H1 (cell line): ENCODE measurements at regions not wholly inside any gene's neighbourhood (a gene's known extent, or its start where the extent isn't known, plus 50 kb on each side); places are given as distances from the start of the nearest gene placed in this dataset.

Source experiments
- CTCF ChIA-PET: fragments of 300-600 bp; sonication (Branson Sonifier 250); formaldehyde crosslinking; loops from one replicate; lab custom pipeline; 2021; ENCODE audit not compliant: partially characterized antibody; lab: Charles Lee
- POLR2A ChIA-PET: fragments of 300-600 bp; sonication (Branson Sonifier 250); formaldehyde crosslinking; loops from one replicate; lab custom pipeline; 2021; ENCODE audit warnings: inconsistent platforms; ENCODE audit not compliant: partially characterized antibody; lab: Charles Lee
- DNase-seq, 2 experiments: peaks; one replicate each; pipeline versions ENCODE4 v3.0.0 to v3.0.0-alpha.2; 2010 to 2022; ENCODE audit warnings: low spot score in 2 of 2, low read depth in 1 of 2, mixed read lengths in 1 of 2
- FAIRE-seq: peaks from 2 replicates; lab custom pipeline; 2011; peaks lifted over from hg19 to GRCh38; lab: Jason Lieb, UNC
- H2AFZ ChIP-seq: 2 replicates; pipeline ENCODE4 v1.8.1; 2012; ENCODE audit warnings: low read length, inconsistent platforms
- H2AK5ac ChIP-seq: 2 replicates; pipeline ENCODE4 v1.6.1; 2013; ENCODE audit warnings: low read depth, low read length
- H2BK120ac ChIP-seq: replicated peaks from 2 replicates; pipeline ENCODE3; 2013; ENCODE audit warnings: low read depth, low read length, inconsistent platforms
- H2BK12ac ChIP-seq: 2 replicates; pipeline ENCODE4 v1.6.1; 2013; ENCODE audit warnings: low read depth, low read length
- H2BK15ac ChIP-seq: 2 replicates; pipeline ENCODE4 v1.6.1; 2013; ENCODE audit warnings: low read length
- H2BK20ac ChIP-seq: 2 replicates; pipeline ENCODE4 v1.6.1; 2013; ENCODE audit warnings: low read length
- H2BK5ac ChIP-seq: 2 replicates; pipeline ENCODE4 v1.6.1; 2013; ENCODE audit warnings: low read depth, low read length
- H3K14ac ChIP-seq: 2 replicates; pipeline ENCODE4 v1.6.1; 2013; ENCODE audit warnings: inconsistent platforms; ENCODE audit not compliant: insufficient read length
- H3K18ac ChIP-seq: 2 replicates; pipeline ENCODE4 v1.6.1; 2013; ENCODE audit warnings: low read length; ENCODE audit errors: extremely low read depth
- H3K23ac ChIP-seq: 2 replicates; pipeline ENCODE4 v1.6.1; 2013; ENCODE audit warnings: inconsistent platforms; ENCODE audit not compliant: insufficient read length
- H3K23me2 ChIP-seq: 2 replicates; pipeline ENCODE4 v1.6.1; 2013; ENCODE audit warnings: low read depth, low read length
- H3K27ac ChIP-seq: 2 replicates; pipeline ENCODE4 v1.6.1; 2011; ENCODE audit warnings: low read depth, low read length, inconsistent platforms
- H3K27me3 ChIP-seq, 4 experiments: replicated peaks in 1 of 4; 1 replicate in 1 of 4; 2 replicates in 3 of 4; pipeline versions ENCODE4 v1.6.1 to v1.8.1; 2011 to 2013; ENCODE audit warnings: low read length in 3 of 4, mild to moderate bottlenecking in 3 of 4, inconsistent platforms in 2 of 4, mixed read lengths in 2 of 4, moderate library complexity in 1 of 4; ENCODE audit not compliant: control insufficient read depth in 3 of 4, insufficient read depth in 3 of 4; ENCODE audit errors: extremely low read depth in 1 of 4
- H3K36me3 ChIP-seq, 4 experiments: 2 replicates each; pipeline versions ENCODE4 v1.6.1 to v1.8.1; 2011 to 2013; ENCODE audit warnings: mild to moderate bottlenecking in 4 of 4, low read length in 3 of 4, moderate library complexity in 2 of 4, control low read depth in 1 of 4, inconsistent platforms in 1 of 4; ENCODE audit not compliant: insufficient read depth in 4 of 4, control insufficient read depth in 2 of 4
- H3K4ac ChIP-seq: replicated peaks from 2 replicates; pipeline ENCODE3; 2013; ENCODE audit warnings: low read length, low read depth, mixed read lengths, inconsistent platforms; ENCODE audit not compliant: insufficient read length
- H3K4me1 ChIP-seq, 4 experiments: replicated peaks in 1 of 4; 1 replicate in 1 of 4; 2 replicates in 3 of 4; pipeline versions ENCODE4 v1.6.1 to v1.8.1; 2011 to 2013; ENCODE audit warnings: low read length in 3 of 4, inconsistent platforms in 2 of 4, mixed read lengths in 1 of 4; ENCODE audit not compliant: insufficient read depth in 4 of 4, control insufficient read depth in 3 of 4
- H3K4me2 ChIP-seq, 2 experiments: 2 replicates each; pipeline versions ENCODE4 v1.6.1 to v1.8.1; 2011 to 2013; ENCODE audit warnings: low read depth in 2 of 2, low read length in 2 of 2, control low read depth in 1 of 2, inconsistent platforms in 1 of 2, mild to moderate bottlenecking in 1 of 2; ENCODE audit not compliant: insufficient read depth in 1 of 2
- H3K4me3 ChIP-seq, 4 experiments: fragments of 200-600, 300-600 bp in 1 of 4; sonication (generic), shearing (Covaris generic), sonication (Bioruptor Twin) in 1 of 4; 2 replicates each; pipeline versions ENCODE4 v1.5.1 to v1.8.1; 2011 to 2016; ENCODE audit warnings: low read length in 4 of 4, low read depth in 3 of 4, control low read depth in 2 of 4, inconsistent platforms in 2 of 4, mild to moderate bottlenecking in 2 of 4, mixed read lengths in 1 of 4, moderate library complexity in 1 of 4; ENCODE audit not compliant: insufficient read depth in 2 of 4; ENCODE audit errors: extremely low read depth in 1 of 4
- H3K56ac ChIP-seq: replicated peaks from 2 replicates; pipeline ENCODE3; 2013; ENCODE audit warnings: low read depth, mild to moderate bottlenecking, mixed read lengths, low read length, inconsistent platforms; ENCODE audit not compliant: insufficient read length
- H3K79me1 ChIP-seq: 2 replicates; pipeline ENCODE4 v1.6.1; 2013; ENCODE audit warnings: low read depth, low read length, control low read depth
- H3K79me2 ChIP-seq, 2 experiments: 2 replicates each; pipeline versions ENCODE4 v1.6.1 to v1.8.1; 2012 to 2013; ENCODE audit warnings: low read length in 2 of 2, mild to moderate bottlenecking in 2 of 2, inconsistent platforms in 1 of 2; ENCODE audit not compliant: insufficient read depth in 2 of 2, control insufficient read depth in 1 of 2
- H3K9ac ChIP-seq, 4 experiments: replicated peaks in 1 of 4; 1 replicate in 1 of 4; 2 replicates in 3 of 4; pipeline versions ENCODE4 v1.6.1 to v1.8.1; 2011 to 2013; ENCODE audit warnings: low read depth in 3 of 4, low read length in 3 of 4, control low read depth in 2 of 4, mild to moderate bottlenecking in 2 of 4, moderate library complexity in 2 of 4, inconsistent platforms in 1 of 4; ENCODE audit errors: extremely low read depth in 1 of 4
- H3K9me3 ChIP-seq, 2 experiments: 2 replicates each; pipeline versions ENCODE4 v1.6.1 to v1.8.1; 2012 to 2013; ENCODE audit warnings: mild to moderate bottlenecking in 2 of 2, moderate library complexity in 2 of 2, control low read depth in 1 of 2, inconsistent platforms in 1 of 2, low read depth in 1 of 2, low read length in 1 of 2, mixed read lengths in 1 of 2; ENCODE audit not compliant: insufficient read depth in 2 of 2
- H4K20me1 ChIP-seq, 2 experiments: replicated peaks in 1 of 2; 2 replicates each; pipeline versions ENCODE3 to v1.8.1; 2011 to 2013; ENCODE audit warnings: inconsistent platforms in 2 of 2, low read length in 2 of 2, mild to moderate bottlenecking in 1 of 2; ENCODE audit not compliant: insufficient read depth in 2 of 2, control insufficient read depth in 1 of 2
- H4K5ac ChIP-seq: 2 replicates; pipeline ENCODE4 v1.6.1; 2013; ENCODE audit warnings: low read length, low read depth, mixed read lengths, inconsistent platforms; ENCODE audit not compliant: insufficient read length
- H4K8ac ChIP-seq: 2 replicates; pipeline ENCODE4 v1.8.0; 2013; ENCODE audit warnings: mild to moderate bottlenecking, moderate library complexity, low read length, inconsistent platforms; ENCODE audit not compliant: insufficient read depth; ENCODE audit errors: extremely low read depth
- H4K91ac ChIP-seq: replicated peaks from 2 replicates; pipeline ENCODE3; 2013; ENCODE audit warnings: low read length, mixed read lengths, inconsistent platforms; ENCODE audit not compliant: insufficient read length
- BACH1 ChIP-seq: IDR thresholded peaks from 2 replicates; pipeline ENCODE4 v1.6.1; 2012; ENCODE audit warnings: low read length, improper control_type of control experiment
- EGR1 ChIP-seq: IDR thresholded peaks from 2 replicates; pipeline ENCODE4 v1.6.1; 2011; ENCODE audit warnings: low read depth, low read length, borderline replicate concordance
- EP300 ChIP-seq, 2 experiments: IDR thresholded peaks; 1 replicate in 1 of 2; 2 replicates in 1 of 2; pipeline ENCODE4 v1.6.1; 2011 to 2012; ENCODE audit warnings: low read depth in 2 of 2, low read length in 2 of 2, mild to moderate bottlenecking in 2 of 2, borderline replicate concordance in 1 of 2, inconsistent platforms in 1 of 2, moderate library complexity in 1 of 2
- KDM4A ChIP-seq: IDR thresholded peaks from one replicate; pipeline ENCODE4 v1.7.1; 2012; ENCODE audit warnings: low read depth, mild to moderate bottlenecking, moderate library complexity, low read length, inconsistent platforms; ENCODE audit not compliant: severe bottlenecking
- PHF8 ChIP-seq: fragments of 200-600 bp; sonication (generic); conservative IDR thresholded peaks from 2 replicates; pipeline ENCODE4 v1.7.1; 2012; ENCODE audit warnings: low read depth, mild to moderate bottlenecking, inconsistent platforms, low read length, moderate library complexity
- RFX5 ChIP-seq: IDR thresholded peaks from 2 replicates; pipeline ENCODE4 v1.6.1; 2011; ENCODE audit warnings: low read depth, low read length, improper control_type of control experiment, borderline replicate concordance
- RNF2 ChIP-seq: fragments of 200-900, 300-1000 bp; sonication (generic); IDR thresholded peaks from 2 replicates; pipeline ENCODE4 v1.7.1; 2016; ENCODE audit warnings: borderline replicate concordance, low read depth, mild to moderate bottlenecking, antibody characterized with exemption, low read length; ENCODE audit not compliant: poor library complexity, severe bottlenecking; ENCODE audit errors: missing control alignments
- TBP ChIP-seq: IDR thresholded peaks from 2 replicates; pipeline ENCODE4 v1.6.1; 2011; ENCODE audit warnings: low read depth, low read length, improper control_type of control experiment
- WGBS, 2 experiments: shearing (Covaris generic) in 1 of 2; methylation state at CpG; one replicate each; pipeline versions ENCODE4 v1.1.6 to v1.1.7; 2013 to 2015; ENCODE audit warnings: low lambda C conversion rate in 2 of 2, mixed read lengths in 2 of 2, inconsistent platforms in 1 of 2, low coverage in 1 of 2, missing lambda C conversion rate in 1 of 2; ENCODE audit not compliant: insufficient replicate concordance in 2 of 2, insufficient coverage in 1 of 2, insufficient read length in 1 of 2; ENCODE audit errors: extremely low coverage in 1 of 2, missing lambda C conversion rate in 1 of 2; 5-methylcytosine and 5-hydroxymethylcytosine counted together
- TF ChIP-seq, protein P1 (sequence below), 3 experiments: IDR thresholded peaks; 1 replicate in 2 of 3; 2 replicates in 1 of 3; pipeline versions ENCODE4 v1.5.1 to v1.6.1; 2011; ENCODE audit warnings: low read length in 3 of 3, mild to moderate bottlenecking in 3 of 3, inconsistent platforms in 2 of 3, low read depth in 1 of 3, moderate library complexity in 1 of 3; ENCODE audit not compliant: insufficient read depth in 1 of 3; ENCODE audit errors: control extremely low read depth in 1 of 3

DNA sequence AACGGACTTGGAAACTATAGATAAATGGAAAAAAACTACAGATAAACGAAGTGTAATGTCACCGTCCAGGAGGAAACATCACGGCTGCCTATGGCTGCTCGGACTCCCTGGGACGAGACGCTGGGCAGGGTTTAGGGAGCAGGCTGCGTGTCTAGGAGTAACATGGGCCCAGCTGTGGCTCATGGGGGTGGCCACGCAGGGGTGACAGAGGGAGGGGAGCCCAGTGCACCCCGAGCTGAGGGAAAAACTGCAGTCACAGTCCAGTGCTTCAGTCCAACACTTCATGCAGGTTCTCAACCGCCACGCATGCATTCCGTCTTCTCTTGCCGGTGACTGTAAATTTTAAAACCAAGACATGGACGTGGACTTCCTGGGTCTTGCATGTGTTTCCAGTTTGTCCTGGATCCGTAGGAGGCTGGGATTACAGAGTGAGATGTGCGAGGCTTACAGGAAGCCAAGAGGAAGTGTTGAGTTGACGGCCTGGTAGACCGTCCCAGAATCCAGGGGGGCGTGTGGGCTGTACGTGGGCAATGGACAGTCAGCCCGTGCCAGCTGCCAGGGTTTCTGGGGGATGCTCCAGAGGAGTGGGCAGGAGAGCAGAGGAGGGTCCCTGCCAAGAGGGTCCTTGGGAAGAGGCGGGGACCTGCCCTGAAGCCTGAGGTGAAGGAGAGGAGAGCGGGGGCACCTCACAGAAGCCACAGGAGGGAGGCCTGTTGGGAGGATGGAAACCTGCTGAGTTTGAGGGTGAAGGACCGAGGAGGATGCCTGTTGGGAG lies 691.4 kb downstream of the BRD1 start:
- no peak overlapping the region for H2BK5ac ChIP-seq
- no peak overlapping the region for H2BK15ac ChIP-seq
- no peak overlapping the region for H2AFZ ChIP-seq
- no peak overlapping the region for H2BK120ac ChIP-seq
- no peak overlapping the region; the same call in 1 of the 2 replicates for H2AK5ac ChIP-seq
- no peak for DNase-seq
- H2BK12ac ChIP-seq = no peak overlapping the region
- H3K4me3 ChIP-seq = no peak overlapping the region
- H4K5ac ChIP-seq = no peak overlapping the region
- POLR2A ChIA-PET = no interaction called here
- no peak overlapping the region for H3K18ac ChIP-seq
- peaks cover 8% of the 10 kb centered on the region; the same call in 1 of the 2 replicates for H3K23me2 ChIP-seq
- no peaks in the 10 kb centered on the region for H4K20me1 ChIP-seq
- no peaks in the 10 kb centered on the region for H3K27me3 ChIP-seq
- no peak overlapping the region for H4K91ac ChIP-seq
- no peaks in the 10 kb centered on the region for H3K79me2 ChIP-seq
- no peak overlapping the region for H3K23ac ChIP-seq
- no peak overlapping the region for H3K14ac ChIP-seq
- H3K4ac ChIP-seq = no peak overlapping the region
- H3K56ac ChIP-seq = no peak overlapping the region
- H4K8ac ChIP-seq = no peak overlapping the region
- no peak for FAIRE-seq
- H3K9ac ChIP-seq = no peak overlapping the region
- WGBS, 2 experiments = 88% methylated on average over 24 of the region's 25 CpGs; no CpG with 5 or more reads in 1 of the 2 experiments
- H3K4me1 ChIP-seq = no peaks in the 10 kb centered on the region; a peak in 1 of 7 replicates
- no peak overlapping the region for H3K27ac ChIP-seq
- H3K4me2 ChIP-seq = no peak overlapping the region
- no peaks in the 10 kb centered on the region for H3K9me3 ChIP-seq
- CTCF ChIA-PET = interaction anchor here (0.7 kb wide), 1 partner anchor 169 kb away, joined by 3 read pairs; no protein-coding TSS in a partner anchor
- no peaks in the 10 kb centered on the region for H3K79me1 ChIP-seq
- no peaks in the 10 kb centered on the region for H3K36me3 ChIP-seq
- no peak overlapping the region for H2BK20ac ChIP-seq
- TF ChIP-seq RFX5 (no peak), EP300 (IDR thresholded peaks at IDR 0.05; ENCODE audit: borderline replicate concordance in 1 of 2, low read depth in 2 of 2, low read length in 2 of 2) (no peak), PHF8 (no peak), KDM4A (no peak), RNF2 (no peak), EGR1 (no peak), TBP (no peak), BACH1 (no peak)
- TF ChIP-seq, protein P1, sequence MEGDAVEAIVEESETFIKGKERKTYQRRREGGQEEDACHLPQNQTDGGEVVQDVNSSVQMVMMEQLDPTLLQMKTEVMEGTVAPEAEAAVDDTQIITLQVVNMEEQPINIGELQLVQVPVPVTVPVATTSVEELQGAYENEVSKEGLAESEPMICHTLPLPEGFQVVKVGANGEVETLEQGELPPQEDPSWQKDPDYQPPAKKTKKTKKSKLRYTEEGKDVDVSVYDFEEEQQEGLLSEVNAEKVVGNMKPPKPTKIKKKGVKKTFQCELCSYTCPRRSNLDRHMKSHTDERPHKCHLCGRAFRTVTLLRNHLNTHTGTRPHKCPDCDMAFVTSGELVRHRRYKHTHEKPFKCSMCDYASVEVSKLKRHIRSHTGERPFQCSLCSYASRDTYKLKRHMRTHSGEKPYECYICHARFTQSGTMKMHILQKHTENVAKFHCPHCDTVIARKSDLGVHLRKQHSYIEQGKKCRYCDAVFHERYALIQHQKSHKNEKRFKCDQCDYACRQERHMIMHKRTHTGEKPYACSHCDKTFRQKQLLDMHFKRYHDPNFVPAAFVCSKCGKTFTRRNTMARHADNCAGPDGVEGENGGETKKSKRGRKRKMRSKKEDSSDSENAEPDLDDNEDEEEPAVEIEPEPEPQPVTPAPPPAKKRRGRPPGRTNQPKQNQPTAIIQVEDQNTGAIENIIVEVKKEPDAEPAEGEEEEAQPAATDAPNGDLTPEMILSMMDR (IDR thresholded peaks at IDR 0.05; ENCODE audit: control extremely low read depth in 1 of 3, insufficient read depth in 1 of 3, low read depth in 1 of 3, low read length in 3 of 3) = no peak
